Activated T-cell treated with anti-CD3 and anti-CD28 coated beads, Interleukin-2, amount 50 U/mL, for 48 hours (primary cell): ENCODE measurements at regions not wholly inside any gene's neighbourhood (a gene's known extent, or its start where the extent isn't known, plus 50 kb on each side); places are given as distances from the start of the nearest gene placed in this dataset.

Source experiments
- DNase-seq, 2 experiments: peaks; one replicate each; pipeline ENCODE4 v3.0.0-alpha.2; 2020

DNA sequence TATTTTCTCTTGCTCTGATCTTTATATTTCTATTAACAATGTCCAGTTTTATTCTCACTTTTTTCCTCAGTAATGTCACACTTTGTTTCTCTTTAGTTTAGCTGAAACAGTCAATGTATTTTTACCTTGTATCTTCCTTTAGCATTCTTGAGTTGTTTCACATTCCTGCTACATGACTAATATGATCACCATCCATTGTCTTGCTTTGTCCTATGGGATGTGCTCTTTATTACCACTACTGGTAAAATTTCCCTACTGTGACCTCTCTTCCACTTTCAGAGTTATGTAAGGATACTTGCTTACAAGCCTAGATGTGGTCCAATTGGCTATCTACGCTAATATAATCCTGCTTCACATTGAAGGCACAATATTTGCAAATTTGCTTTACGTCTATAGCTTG lies 457.9 kb downstream of the PIK3C3 start:
- DNase-seq = no peak

GRCh38 chr18:42413870-42414269 lies 458.8 kb downstream of the PIK3C3 start:
- DNase-seq = no peak

DNA sequence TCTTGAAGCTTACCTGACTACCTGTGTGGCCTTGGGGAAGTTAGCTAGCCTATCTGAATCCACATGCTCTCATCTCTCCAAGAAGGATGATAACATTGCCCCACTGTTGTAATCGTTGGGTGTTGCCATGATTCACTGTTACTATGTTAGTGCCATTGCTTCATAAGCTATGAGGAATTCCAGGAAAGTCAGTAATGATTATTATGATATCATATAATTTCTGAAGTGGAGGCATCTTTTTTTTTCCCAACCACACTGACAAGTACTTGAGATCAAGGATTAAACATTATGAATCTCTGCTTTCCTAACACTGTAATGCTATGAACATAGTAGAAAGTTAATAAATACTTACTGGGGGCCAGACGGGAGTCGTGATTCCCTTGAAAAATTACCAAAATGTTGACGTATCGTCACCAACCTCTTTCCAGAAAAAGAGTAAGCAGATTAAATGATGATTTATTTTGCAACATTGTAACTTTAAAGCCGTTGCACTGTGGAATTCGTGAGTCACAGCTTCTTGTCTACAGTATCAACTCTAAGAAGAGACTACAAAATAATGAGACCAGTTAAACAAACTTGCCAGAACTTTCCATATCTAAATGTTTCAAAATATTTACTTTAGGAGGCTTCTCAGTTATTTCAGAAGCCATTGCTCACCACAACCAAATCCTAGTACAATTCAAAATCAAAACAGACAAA lies 459.9 kb downstream of the PIK3C3 start:
- no peak for DNase-seq

DNA sequence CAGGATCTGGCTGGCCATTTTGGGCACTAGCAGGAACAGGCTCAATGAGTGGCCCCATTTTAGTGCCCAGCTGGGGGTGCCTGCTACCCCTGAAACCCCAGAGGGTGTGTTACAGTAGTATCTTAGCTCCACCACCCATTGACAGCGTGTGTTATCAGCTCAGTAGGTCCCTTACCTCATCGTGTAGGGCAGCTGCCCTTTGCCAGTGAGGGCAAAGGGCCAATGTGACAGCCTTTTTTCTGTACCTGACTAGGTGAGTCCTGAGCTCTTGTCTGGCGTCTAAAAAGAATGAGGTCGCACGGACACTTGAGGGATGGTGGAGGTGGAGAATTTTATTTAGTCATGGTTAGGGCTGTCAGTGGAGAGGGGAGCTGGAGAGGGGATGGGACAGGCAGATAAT lies 462.2 kb downstream of the PIK3C3 start:
- no peak for DNase-seq

GRCh38 chr18:42418121-42418520 lies 463.1 kb downstream of the PIK3C3 start:
- no peak for DNase-seq

- DNase-seq = no peak
Measured at GRCh38 chr18:42425025-42425424, 470.0 kb downstream of the PIK3C3 start.

DNA sequence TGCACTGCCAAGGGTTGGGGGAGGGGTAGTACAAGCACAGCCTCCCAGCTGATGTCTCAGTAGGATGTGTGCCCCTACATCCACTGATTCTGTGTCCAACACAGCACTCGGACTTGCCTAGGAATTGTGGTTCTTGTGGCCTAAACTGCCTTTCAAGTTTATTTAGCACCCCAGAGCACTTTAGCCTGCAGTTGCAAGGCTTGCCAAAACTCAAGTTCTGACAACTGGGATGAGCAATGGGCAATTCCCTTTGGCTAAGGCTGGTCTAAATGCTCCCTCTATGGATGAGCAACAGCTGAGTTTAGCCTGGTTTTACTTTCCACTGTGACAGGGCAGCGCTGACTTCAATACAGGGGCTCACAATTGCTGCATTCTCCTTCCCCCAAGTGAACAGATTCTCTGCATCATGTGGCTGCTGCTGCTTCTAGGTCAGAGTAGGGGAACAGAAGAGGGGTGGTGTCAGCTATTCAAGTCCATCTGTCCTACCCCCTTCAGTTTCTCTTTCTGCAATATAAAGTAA lies 471.5 kb downstream of the PIK3C3 start:
- DNase-seq = no peak

- no peak for DNase-seq
Measured at GRCh38 chr18:42429196-42429595, 474.2 kb downstream of the PIK3C3 start.

DNA sequence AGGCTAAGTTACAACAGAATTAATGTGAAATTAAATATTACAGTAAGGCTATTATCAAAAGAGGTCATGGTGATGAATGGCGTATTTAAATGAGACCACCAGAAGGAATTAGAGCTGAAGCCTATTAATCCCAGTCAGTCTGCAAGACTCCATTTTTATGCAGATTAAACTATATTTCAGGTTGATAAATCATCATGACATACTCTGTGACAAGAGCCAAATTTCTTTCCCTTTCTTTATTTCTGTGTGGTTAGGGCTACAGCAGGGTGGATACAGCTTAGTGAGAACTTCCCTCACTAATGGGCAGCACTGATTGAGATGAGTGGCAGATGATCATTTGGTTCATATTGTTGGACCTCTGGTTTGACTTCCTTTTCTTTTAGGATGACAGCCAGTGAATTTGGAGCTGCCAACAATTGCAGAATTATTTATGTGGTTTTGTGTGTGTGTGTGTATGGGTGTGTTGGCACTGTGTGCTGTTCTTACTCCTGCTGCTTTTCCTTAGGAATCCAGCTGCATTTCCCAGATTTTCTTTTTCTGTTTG lies 481.3 kb downstream of the PIK3C3 start:
- no peak for DNase-seq

DNA sequence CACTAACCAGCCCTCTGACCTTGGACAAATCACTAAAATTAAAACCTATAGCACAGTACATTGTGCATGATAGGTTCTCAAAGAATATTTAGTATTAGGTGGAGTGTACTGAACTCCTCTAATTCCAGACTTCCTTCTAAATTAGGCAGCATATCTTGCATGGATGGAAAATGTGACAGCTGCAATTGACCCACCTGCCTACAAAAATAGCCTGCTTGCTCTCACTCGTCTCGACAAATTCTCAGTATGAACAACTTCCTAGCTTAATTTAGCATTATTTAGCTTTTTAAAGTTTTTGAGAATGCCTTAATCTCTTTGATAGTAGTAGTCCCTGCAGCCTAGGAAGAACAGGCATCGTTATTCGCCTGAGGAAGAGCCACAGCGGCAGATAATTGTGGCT lies 482.0 kb downstream of the PIK3C3 start:
- DNase-seq = no peak

DNA sequence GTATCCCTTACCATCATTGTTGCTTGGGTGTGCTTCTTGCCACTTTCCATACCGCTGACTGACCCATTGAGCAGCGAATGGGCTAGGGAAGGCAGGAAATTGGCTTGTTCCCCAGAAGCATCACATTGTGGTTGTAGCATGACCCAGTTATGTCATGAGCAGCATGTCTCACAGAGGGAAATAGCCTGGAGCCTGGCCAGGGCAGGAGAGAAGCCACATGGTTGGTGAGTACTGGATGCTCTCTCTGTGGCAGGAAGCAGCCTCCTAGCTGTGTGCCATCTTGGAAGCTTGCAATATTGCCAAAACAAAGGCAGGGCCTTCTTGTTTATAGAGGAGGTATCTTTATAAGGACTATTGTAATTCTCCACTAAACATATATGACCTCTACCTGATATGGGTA lies 482.6 kb downstream of the PIK3C3 start:
- no peak for DNase-seq

GRCh38 chr18:42442656-42443055 lies 487.6 kb downstream of the PIK3C3 start:
- no peak for DNase-seq

GRCh38 chr18:42444349-42444748 lies 489.3 kb downstream of the PIK3C3 start:
- DNase-seq = no peak

DNA sequence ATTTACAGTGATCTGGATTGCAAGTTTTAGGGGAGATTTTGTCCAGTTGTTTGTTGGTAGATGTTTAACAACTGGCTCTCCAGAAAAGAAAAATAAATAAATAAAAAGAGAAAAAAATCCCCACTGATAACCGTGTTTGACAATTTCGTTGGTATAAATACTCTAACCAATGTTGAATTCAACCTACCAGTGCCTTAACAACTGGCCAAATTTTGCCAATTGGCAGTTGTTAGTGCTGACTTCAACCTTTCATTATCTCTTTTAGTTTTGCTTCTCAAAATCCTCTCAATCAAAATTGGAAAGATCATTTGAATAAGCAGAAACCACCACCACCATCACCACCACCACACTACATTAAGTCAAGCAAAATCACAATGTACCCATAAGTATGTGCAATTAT lies 490.3 kb downstream of the PIK3C3 start:
- no peak for DNase-seq

DNA sequence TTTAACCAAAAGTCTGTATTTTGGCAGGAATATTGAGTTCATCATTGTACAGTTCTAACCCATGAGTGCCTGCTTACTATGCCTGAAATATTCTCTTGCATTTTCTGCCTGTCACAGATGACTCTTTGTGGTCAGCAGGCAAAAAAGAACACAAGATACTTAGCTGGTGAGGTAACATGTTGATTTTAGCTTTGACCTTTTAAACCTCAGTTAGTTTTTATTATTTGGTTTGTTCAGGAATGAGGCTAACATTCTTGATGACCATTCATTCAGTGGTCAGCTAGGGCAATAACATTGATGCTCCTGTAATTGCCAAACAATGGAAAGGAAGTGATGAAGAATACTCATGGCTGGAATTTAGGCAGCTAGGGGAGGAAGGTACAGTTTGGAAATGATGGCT lies 491.2 kb downstream of the PIK3C3 start:
- DNase-seq = no peak

DNA sequence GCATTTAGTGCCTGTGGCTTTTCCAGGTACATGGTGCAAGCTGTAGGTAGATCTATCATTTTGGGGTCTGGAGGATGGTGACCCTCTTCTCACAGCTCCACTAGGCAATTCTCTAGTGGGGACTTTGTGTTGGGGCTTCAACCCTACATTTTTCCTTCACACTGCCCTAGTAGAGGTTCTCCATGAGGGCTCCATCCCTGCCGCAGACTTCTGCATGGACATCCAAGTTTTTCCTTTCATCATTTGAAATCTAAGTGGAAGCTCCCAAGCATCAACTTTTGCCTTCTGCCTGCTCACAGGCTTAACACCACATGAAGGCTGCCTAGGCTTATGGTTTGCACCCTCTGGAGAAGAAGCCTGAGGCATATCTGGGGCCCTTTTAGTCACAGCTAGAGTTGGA lies 492.7 kb downstream of the PIK3C3 start:
- DNase-seq = no peak

DNA sequence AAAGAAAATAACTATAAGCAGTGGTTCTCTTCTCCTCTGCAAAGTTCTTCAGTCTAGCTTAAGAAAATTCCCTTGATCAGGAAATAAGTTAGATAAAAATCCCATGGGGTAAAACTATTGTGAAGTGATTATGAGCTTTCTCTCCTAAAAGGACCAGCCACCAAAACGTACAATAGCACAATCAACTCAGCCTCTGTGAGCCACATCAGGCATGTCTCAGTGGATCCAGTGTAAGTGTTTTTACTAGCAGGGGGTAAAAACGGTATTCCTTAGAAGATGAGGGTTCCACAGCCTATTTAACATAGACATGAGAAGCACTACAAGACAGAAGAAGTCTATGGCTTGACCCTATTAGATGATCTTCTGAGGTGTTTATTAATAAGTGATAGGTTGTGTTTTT lies 503.2 kb downstream of the PIK3C3 start:
- no peak for DNase-seq

DNA sequence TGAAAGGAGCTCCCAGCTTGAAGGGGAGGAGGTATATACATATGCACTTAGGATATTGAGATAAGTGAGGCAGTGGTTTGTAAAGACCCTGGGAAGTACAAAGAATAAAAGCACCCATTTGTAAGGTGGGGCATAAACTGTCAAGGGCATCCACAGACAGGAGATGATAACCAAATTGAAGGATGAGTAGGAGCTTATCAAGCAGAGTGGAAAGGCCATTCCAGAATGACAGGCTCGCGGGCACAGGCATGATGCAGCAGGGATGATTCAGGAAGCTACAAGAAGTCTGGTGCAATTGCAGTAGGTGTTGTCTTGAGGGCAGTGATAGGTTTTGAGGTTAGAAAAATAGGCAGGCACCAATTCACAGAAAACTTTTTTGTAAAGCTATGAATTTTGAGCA lies 504.8 kb downstream of the PIK3C3 start:
- DNase-seq = no peak

GRCh38 chr18:42471885-42472284 lies 516.9 kb downstream of the PIK3C3 start:
- no peak for DNase-seq

- no peak for DNase-seq
Measured at GRCh38 chr18:42473611-42474010, 518.6 kb downstream of the PIK3C3 start.

GRCh38 chr18:42474577-42474976 lies 519.5 kb downstream of the PIK3C3 start:
- no peak for DNase-seq

DNA sequence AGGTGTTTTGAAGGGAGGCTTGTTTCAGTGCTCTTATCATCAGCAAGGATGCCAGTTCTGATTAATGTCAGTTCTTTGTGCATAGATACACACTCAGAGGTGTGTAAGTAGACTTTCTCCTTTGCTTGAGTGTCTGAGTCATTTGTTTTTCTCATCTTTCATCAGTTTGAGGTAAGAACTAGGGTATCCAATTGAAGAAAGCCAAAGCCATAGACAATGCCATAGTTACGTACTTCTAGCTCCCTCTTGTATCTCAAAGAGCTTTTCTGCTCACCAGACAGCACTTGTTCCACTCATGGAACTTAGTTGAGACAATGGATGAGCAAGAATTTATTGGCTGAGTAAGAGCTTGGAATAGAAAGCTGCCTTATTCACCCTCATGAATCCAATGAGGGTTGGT lies 520.1 kb downstream of the PIK3C3 start:
- DNase-seq = no peak

DNA sequence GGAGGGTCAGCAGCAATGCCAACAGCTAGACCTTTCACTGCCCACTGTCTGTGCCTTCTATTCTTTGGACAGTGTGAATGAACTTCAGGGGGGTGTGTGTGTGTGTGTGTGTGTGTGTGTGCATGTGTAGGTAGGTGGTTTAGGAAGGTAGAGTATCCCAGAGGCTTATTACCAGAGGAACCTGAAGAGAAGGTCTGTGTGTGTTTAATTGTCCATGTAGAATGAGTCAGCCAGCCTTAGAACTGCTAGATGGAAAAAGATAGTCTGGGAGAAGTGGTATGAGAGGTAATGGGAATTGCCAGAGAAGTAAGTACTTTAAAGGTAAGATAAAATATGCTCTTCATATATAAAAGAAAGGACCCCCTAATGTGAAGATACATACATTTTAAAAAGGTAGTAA lies 522.2 kb downstream of the PIK3C3 start:
- no peak for DNase-seq

DNA sequence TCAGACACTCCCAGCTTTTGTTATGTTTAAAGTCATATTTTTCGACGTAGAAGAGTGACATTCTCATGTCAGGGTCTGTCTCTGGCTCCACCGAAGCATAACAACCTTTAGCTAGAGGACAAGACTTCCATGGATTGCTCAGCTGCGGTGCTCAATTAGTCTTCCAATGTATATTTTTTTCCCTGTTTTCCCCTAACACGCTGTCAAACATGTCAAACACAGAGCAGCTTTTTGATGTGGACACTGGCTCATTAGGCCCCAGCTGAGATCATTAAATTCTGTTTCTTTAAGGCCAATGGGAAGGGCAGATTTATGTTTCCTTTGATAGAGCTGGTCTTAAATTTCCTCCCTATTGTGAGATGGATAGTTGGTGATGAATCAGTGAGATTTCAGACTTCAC lies 525.4 kb downstream of the PIK3C3 start:
- DNase-seq = no peak

DNA sequence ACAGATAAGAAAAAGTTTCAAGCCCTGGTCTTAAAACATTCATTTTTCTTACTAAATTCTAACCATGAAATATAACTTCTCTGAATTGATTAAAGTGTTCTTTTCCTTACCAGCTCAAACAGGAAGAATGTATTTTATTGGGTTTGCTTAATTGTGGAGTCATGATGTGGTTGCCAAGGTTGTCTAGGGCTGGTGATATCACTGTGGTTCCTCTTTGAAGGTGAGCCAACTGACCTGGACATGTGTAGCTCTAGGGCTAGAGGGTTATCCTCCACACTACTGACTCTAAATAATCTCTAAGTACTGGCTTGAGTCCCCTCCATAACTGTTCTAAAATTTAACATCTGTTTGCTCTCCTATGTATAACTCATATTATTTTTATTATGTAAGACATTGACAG lies 529.6 kb downstream of the PIK3C3 start:
- no peak for DNase-seq
